GM23338 (cell line): ENCODE measurements at regions not wholly inside any gene's neighbourhood (a gene's known extent, or its start where the extent isn't known, plus 50 kb on each side); places are given as distances from the start of the nearest gene placed in this dataset.
A peak's percentile ranks its signal among the peaks of the same experiment; 100 is the strongest.

Source experiments
- ATAC-seq: fragments of 200-7000 bp; cut with Tn5 transposase; 3 replicates; pipeline ENCODE4 v1.9.1; 2020
- DNase-seq: peaks from one replicate; pipeline ENCODE4 v3.0.0-alpha.2; 2015; ENCODE audit warnings: low spot score
- H2AFZ ChIP-seq: fragments of 200-600 bp; sonication (generic); 2 replicates; pipeline ENCODE4 v1.8.0; 2016; ENCODE audit warnings: antibody characterized with exemption, mild to moderate bottlenecking, moderate library complexity
- H3F3A ChIP-seq: fragments of 200-600 bp; sonication (generic); replicated peaks from 2 replicates; pipeline ENCODE4 v1.8.0; 2017; ENCODE audit warnings: antibody characterized with exemption, mixed run types, low read depth
- H3K27ac ChIP-seq: fragments of 200-600 bp; sonication (generic); 2 replicates; pipeline ENCODE4 v1.6.1; 2016; ENCODE audit warnings: low read depth
- H3K27me3 ChIP-seq: fragments of 200-600 bp; sonication (generic); 2 replicates; pipeline ENCODE4 v1.8.0; 2016; ENCODE audit warnings: mild to moderate bottlenecking, mixed run types, moderate library complexity; ENCODE audit not compliant: insufficient read depth
- H3K36me3 ChIP-seq: fragments of 200-600 bp; sonication (generic); 2 replicates; pipeline ENCODE4 v1.8.0; 2016; ENCODE audit warnings: mild to moderate bottlenecking; ENCODE audit not compliant: insufficient read depth
- H3K4me1 ChIP-seq: fragments of 200-600 bp; sonication (generic); 2 replicates; pipeline ENCODE4 v1.8.0; 2016; ENCODE audit warnings: mild to moderate bottlenecking, moderate library complexity; ENCODE audit not compliant: insufficient read depth
- H3K4me2 ChIP-seq: fragments of 200-600 bp; sonication (generic); 2 replicates; pipeline ENCODE4 v1.7.1; 2017; ENCODE audit warnings: mixed run types
- H3K4me3 ChIP-seq: fragments of 200-600 bp; sonication (generic); 2 replicates; pipeline ENCODE4 v1.6.1; 2016; ENCODE audit warnings: mixed run types
- H3K79me2 ChIP-seq: fragments of 200-600 bp; sonication (generic); replicated peaks from 2 replicates; pipeline ENCODE4 v1.8.0; 2017; ENCODE audit warnings: mild to moderate bottlenecking; ENCODE audit not compliant: insufficient read depth
- H3K9me2 ChIP-seq: fragments of 200-600 bp; sonication (generic); 2 replicates; pipeline ENCODE4 v1.8.0; 2017; ENCODE audit not compliant: insufficient read depth
- H4K20me1 ChIP-seq: fragments of 200-600 bp; sonication (generic); replicated peaks from 2 replicates; pipeline ENCODE4 v1.8.0; 2017; ENCODE audit warnings: mild to moderate bottlenecking; ENCODE audit not compliant: insufficient read depth
- H3K27ac Mint-ChIP-seq: 2 replicates; pipeline ENCODE4 v1.8.0; 2020; ENCODE audit warnings: inconsistent platforms, mild to moderate bottlenecking, moderate library complexity, mixed read lengths
- H3K27me3 Mint-ChIP-seq: 3 replicates; pipeline ENCODE4 v1.8.0; 2022; ENCODE audit warnings: low read depth, mild to moderate bottlenecking, moderate library complexity, mixed read lengths, inconsistent platforms; ENCODE audit not compliant: insufficient read depth, poor library complexity
- H3K36me3 Mint-ChIP-seq: 3 replicates; pipeline ENCODE4 v1.8.0; 2021; ENCODE audit warnings: low read depth, mild to moderate bottlenecking, inconsistent platforms, moderate library complexity, mixed read lengths
- H3K4me1 Mint-ChIP-seq: 3 replicates; pipeline ENCODE4 v1.8.0; 2020; ENCODE audit warnings: mild to moderate bottlenecking, inconsistent platforms, mixed read lengths
- H3K4me3 Mint-ChIP-seq: 3 replicates; pipeline ENCODE4 v1.8.0; 2021; ENCODE audit warnings: moderate library complexity, mild to moderate bottlenecking, inconsistent platforms, mixed read lengths
- H3K9me3 Mint-ChIP-seq: 3 replicates; pipeline ENCODE4 v1.8.0; 2020; ENCODE audit warnings: moderate library complexity, mild to moderate bottlenecking, inconsistent platforms, mixed read lengths
- CREB1 ChIP-seq: fragments of 250-450 bp; sonication (Bioruptor Pico); IDR thresholded peaks from 2 replicates; pipeline ENCODE4 v1.5.0; 2020; ENCODE audit warnings: low read depth, mild to moderate bottlenecking, moderate library complexity
- ETS1 ChIP-seq: IDR thresholded peaks from 2 replicates; pipeline ENCODE4 v1.6.1; 2016; ENCODE audit warnings: antibody characterized with exemption
- EZH2 ChIP-seq: fragments of 200-600 bp; sonication (generic); IDR thresholded peaks from one replicate; pipeline ENCODE4 v1.8.0; 2017; ENCODE audit warnings: antibody characterized with exemption, mild to moderate bottlenecking, low read depth; ENCODE audit not compliant: unreplicated experiment
- EZH2phosphoT487 ChIP-seq: fragments of 200-600 bp; sonication (generic); IDR thresholded peaks from one replicate; pipeline ENCODE4 v1.8.1; 2018; ENCODE audit warnings: antibody characterized with exemption; ENCODE audit not compliant: unreplicated experiment
- JUNB ChIP-seq: IDR thresholded peaks from one replicate; pipeline ENCODE4 v1.6.1; 2016; ENCODE audit warnings: antibody characterized with exemption; ENCODE audit not compliant: unreplicated experiment
- NANOG ChIP-seq: IDR thresholded peaks from 2 replicates; pipeline ENCODE4 v1.6.1; 2016; ENCODE audit warnings: antibody characterized with exemption, borderline replicate concordance
- POLR2AphosphoS5 ChIP-seq: IDR thresholded peaks from 2 replicates; pipeline ENCODE4 v1.6.1; 2016; ENCODE audit warnings: antibody characterized with exemption, low read depth
- STAT1 ChIP-seq: IDR thresholded peaks from one replicate; pipeline ENCODE4 v1.6.1; 2016; ENCODE audit warnings: antibody characterized with exemption; ENCODE audit not compliant: unreplicated experiment
- ZNF114 ChIP-seq: fragments of 250-450 bp; sonication (Bioruptor Pico); IDR thresholded peaks from 2 replicates; pipeline ENCODE4 v1.5.0; 2020; ENCODE audit warnings: mild to moderate bottlenecking, moderate library complexity
- ZNF331 ChIP-seq: fragments of 250-450 bp; sonication (Bioruptor Pico); IDR thresholded peaks from 2 replicates; pipeline ENCODE4 v1.5.0; 2020; ENCODE audit warnings: low read depth, mild to moderate bottlenecking, moderate library complexity
- ZNF462 ChIP-seq: fragments of 250-450 bp; sonication (Bioruptor Pico); IDR thresholded peaks from 2 replicates; pipeline ENCODE4 v1.5.0; 2020; ENCODE audit warnings: mild to moderate bottlenecking, moderate library complexity
- TF ChIP-seq, protein P1 (sequence below), 2 experiments: fragments of 200-600 bp in 1 of 2; sonication (generic) in 1 of 2; conservative IDR thresholded peaks; 2 replicates each; pipeline versions ENCODE4 v1.5.1 to v1.6.1; 2016 to 2017; ENCODE audit warnings: antibody characterized with exemption in 2 of 2, low read depth in 2 of 2, mild to moderate bottlenecking in 2 of 2, moderate library complexity in 1 of 2
- TF ChIP-seq, protein P2 (sequence below): IDR thresholded peaks from one replicate; pipeline ENCODE4 v1.6.1; 2018; ENCODE audit warnings: antibody characterized with exemption; ENCODE audit not compliant: unreplicated experiment

GRCh38 chr3:177545964-177546363 is 348.7 kb upstream of the TBL1XR1 start:
- no peak overlapping the region for H3K27ac Mint-ChIP-seq

More at GRCh38 chr3:177545964-177546363, 348.7 kb upstream of the TBL1XR1 start:
- DNase-seq (no peak), ATAC-seq (no peak)
- Histone ChIP-seq H3K27ac (no peak overlapping the region), H3K4me3 (no peak overlapping the region), H3K36me3 (no peaks in the 10 kb centered on the region), H3F3A (no peaks in the 10 kb centered on the region), H3K4me2 (no peak overlapping the region), H2AFZ (peak overlapping the region; percentile 69; the same call in 1 of the 2 replicates), H3K27me3 (no peaks in the 10 kb centered on the region), H3K4me1 (no peaks in the 10 kb centered on the region; the same call in 1 of the 2 replicates), H4K20me1 (no peaks in the 10 kb centered on the region), H3K9me2 (peaks cover 7% of the 10 kb centered on the region; the same call in 1 of the 2 replicates), H3K79me2 (no peaks in the 10 kb centered on the region)
- H3K9me3 Mint-ChIP-seq: no peaks in the 10 kb centered on the region; the same call in 2 of the 3 replicates
- H3K4me1 Mint-ChIP-seq: peaks cover 13% of the 10 kb centered on the region
- no peaks in the 10 kb centered on the region for H3K36me3 Mint-ChIP-seq
- TF ChIP-seq, protein P1, sequence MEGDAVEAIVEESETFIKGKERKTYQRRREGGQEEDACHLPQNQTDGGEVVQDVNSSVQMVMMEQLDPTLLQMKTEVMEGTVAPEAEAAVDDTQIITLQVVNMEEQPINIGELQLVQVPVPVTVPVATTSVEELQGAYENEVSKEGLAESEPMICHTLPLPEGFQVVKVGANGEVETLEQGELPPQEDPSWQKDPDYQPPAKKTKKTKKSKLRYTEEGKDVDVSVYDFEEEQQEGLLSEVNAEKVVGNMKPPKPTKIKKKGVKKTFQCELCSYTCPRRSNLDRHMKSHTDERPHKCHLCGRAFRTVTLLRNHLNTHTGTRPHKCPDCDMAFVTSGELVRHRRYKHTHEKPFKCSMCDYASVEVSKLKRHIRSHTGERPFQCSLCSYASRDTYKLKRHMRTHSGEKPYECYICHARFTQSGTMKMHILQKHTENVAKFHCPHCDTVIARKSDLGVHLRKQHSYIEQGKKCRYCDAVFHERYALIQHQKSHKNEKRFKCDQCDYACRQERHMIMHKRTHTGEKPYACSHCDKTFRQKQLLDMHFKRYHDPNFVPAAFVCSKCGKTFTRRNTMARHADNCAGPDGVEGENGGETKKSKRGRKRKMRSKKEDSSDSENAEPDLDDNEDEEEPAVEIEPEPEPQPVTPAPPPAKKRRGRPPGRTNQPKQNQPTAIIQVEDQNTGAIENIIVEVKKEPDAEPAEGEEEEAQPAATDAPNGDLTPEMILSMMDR (conservative IDR thresholded peaks at IDR 0.05; ENCODE audit: low read depth in 2 of 2): no peak
- TF ChIP-seq EZH2phosphoT487: no peak
- TF ChIP-seq EZH2: no peak
- no peak for TF ChIP-seq POLR2AphosphoS5
- no peak for TF ChIP-seq NANOG
- no peak for TF ChIP-seq ZNF331 (CRISPR knock-in tag)
- TF ChIP-seq JUNB: no peak
- no peak for TF ChIP-seq ETS1
- TF ChIP-seq STAT1: no peak
- no peak for TF ChIP-seq ZNF114 (CRISPR knock-in tag)
- no peak for TF ChIP-seq ZNF462 (CRISPR knock-in tag)
- TF ChIP-seq, protein P2, sequence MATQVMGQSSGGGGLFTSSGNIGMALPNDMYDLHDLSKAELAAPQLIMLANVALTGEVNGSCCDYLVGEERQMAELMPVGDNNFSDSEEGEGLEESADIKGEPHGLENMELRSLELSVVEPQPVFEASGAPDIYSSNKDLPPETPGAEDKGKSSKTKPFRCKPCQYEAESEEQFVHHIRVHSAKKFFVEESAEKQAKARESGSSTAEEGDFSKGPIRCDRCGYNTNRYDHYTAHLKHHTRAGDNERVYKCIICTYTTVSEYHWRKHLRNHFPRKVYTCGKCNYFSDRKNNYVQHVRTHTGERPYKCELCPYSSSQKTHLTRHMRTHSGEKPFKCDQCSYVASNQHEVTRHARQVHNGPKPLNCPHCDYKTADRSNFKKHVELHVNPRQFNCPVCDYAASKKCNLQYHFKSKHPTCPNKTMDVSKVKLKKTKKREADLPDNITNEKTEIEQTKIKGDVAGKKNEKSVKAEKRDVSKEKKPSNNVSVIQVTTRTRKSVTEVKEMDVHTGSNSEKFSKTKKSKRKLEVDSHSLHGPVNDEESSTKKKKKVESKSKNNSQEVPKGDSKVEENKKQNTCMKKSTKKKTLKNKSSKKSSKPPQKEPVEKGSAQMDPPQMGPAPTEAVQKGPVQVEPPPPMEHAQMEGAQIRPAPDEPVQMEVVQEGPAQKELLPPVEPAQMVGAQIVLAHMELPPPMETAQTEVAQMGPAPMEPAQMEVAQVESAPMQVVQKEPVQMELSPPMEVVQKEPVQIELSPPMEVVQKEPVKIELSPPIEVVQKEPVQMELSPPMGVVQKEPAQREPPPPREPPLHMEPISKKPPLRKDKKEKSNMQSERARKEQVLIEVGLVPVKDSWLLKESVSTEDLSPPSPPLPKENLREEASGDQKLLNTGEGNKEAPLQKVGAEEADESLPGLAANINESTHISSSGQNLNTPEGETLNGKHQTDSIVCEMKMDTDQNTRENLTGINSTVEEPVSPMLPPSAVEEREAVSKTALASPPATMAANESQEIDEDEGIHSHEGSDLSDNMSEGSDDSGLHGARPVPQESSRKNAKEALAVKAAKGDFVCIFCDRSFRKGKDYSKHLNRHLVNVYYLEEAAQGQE: no peak
- no peak for TF ChIP-seq CREB1 (CRISPR knock-in tag)
- H3K27me3 Mint-ChIP-seq: peaks cover 3% of the 10 kb centered on the region
- H3K4me3 Mint-ChIP-seq: no peak overlapping the region
